ENCODE measurements at regions not wholly inside any gene's neighbourhood (a gene's known extent, or its start where the extent isn't known, plus 50 kb on each side); places are given as distances from the start of the nearest gene placed in this dataset.

DNA sequence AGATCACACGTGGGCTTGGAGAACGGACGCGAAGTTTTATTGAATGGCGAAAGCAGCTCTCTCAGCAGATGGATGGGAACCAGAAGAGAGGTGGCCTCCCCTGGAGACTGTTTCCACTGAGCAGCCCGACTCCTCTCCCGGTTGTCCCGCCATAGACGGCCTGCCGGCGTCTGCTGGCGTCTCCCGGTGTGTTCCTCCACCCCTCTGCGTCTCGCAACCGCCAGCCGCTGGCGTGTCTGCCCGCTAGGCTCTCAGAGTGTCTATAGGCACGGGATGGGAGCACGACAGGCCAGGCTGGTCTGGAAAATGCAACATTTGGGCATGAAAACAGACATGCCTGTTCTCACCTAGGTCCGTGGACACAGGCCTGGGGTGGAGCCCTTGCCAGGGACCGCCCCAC lies 366.7 kb upstream of the SOX11 start:
- TF ChIP-seq, protein P1, sequence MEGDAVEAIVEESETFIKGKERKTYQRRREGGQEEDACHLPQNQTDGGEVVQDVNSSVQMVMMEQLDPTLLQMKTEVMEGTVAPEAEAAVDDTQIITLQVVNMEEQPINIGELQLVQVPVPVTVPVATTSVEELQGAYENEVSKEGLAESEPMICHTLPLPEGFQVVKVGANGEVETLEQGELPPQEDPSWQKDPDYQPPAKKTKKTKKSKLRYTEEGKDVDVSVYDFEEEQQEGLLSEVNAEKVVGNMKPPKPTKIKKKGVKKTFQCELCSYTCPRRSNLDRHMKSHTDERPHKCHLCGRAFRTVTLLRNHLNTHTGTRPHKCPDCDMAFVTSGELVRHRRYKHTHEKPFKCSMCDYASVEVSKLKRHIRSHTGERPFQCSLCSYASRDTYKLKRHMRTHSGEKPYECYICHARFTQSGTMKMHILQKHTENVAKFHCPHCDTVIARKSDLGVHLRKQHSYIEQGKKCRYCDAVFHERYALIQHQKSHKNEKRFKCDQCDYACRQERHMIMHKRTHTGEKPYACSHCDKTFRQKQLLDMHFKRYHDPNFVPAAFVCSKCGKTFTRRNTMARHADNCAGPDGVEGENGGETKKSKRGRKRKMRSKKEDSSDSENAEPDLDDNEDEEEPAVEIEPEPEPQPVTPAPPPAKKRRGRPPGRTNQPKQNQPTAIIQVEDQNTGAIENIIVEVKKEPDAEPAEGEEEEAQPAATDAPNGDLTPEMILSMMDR (IDR thresholded peaks at IDR 0.05): no peak
- TF ChIP-seq POLR2A (IDR thresholded peaks at IDR 0.05): no peak

Data from lower leg skin (tissue), 3 donors.